GM19463 (cell line): ENCODE measurements at regions not wholly inside any gene's neighbourhood (a gene's known extent, or its start where the extent isn't known, plus 50 kb on each side); places are given as distances from the start of the nearest gene placed in this dataset.

Source experiments
- ATAC-seq: cut with Tn5 transposase; IDR thresholded peaks from one replicate; pipeline ENCODE4 v1.9.1; 2021; ENCODE audit warnings: mild to moderate bottlenecking, moderate library complexity; ENCODE audit not compliant: unreplicated experiment

DNA sequence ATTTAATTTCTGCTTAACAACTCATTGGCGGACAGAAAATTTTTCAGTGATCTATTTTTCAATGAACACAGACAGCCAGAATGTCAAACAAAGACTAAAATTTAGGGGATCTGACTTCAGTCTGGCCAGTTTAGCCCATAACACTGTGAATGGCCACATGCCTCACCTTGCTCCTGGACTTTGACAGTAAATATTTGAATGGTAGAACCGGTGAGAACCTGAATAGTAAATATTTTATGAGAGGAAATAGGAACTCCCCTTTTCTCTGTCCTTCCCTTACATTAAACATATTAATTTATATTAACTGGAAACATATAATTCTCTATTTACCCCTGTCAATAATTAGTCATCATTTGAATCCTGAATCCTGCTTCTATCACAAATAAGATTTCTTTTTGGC lies 942.1 kb downstream of the KCNJ2 start:
- ATAC-seq = no peak

DNA sequence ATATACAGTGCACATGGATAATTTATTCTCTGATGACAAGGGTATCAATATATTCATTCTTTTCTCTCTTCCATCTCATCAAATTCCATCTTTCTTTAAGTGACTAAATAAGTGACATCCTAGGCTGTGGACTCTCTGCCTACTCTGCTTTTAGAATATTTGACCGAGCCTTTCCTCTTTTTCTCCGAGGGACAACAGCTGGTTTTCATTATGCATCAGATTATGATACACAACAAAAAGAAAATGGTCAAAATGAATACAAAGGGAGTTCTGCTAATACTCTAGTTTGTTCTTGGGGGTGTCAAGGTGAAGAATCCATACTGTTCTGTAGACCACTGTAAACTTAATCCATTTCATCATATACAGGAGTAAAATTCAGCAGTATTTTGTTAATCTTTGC lies 942.6 kb downstream of the KCNJ2 start:
- no peak for ATAC-seq

DNA sequence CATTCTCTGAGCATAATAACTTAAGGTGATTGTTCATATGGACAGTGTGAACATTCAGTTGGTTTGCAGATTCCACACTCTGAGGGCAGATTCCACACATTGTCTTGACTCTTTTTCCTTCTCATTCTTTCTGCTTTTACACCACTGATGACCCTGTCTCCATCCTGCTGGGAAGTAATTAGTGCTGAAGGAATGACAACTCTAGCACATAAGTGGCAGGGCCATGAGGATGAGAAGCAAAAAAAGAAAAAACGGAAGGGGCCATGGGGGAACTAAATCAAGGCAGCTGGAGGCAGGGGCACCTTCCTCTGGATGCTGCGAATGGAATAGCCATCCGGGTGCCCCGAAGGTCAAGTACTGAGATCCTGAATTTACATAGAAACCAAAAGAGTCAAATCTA lies 944.0 kb downstream of the KCNJ2 start:
- ATAC-seq = no peak

DNA sequence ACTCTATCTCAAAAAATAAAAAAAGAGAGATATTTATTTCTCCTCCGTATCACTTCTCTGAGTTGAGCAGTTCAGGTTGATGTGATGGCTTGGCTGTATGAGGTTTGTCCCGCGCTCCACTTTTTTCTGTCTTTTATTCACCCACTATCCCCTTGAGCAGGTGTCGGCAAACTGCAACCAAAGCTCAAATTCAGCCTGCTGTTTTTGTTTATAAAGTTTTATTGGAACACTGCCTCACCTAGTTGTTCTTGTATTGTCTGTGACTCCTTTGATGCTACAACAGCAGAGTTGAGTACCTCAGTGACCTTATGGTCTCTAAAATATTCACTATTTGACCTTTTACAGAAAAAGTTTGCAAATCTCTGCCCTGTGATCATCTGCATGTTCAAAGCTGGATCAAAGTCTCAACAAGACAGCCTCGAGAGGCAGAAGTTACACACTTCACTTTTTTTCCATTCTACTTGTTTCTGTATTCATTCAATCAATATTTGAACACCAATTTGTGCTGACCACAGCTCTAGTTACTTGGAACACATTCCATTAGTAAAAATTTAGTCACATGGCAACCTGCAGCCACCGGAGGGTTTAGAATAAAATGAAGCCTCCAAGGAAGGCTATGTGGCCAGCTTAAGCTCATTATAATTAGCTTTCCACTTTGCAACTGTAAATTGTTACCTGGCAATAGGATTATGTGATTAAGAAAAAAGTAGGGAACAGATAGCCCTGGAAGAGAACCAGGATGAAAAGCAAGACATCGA lies 945.8 kb downstream of the KCNJ2 start:
- ATAC-seq = no peak

DNA sequence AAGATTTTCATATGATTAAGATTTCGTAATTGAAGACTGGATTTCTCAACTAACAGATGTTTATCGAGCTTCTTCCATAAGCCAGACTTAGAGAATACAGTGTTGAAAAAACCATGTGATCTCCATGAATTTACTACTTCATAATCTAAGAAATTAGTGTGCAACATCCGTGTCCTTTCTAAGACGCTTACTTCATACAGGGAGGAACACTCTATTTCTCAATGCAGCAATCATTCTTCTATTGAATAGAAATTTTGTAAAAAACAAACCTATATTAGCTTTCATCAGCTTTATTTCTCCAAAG lies 946.3 kb downstream of the KCNJ2 start:
- ATAC-seq = no peak

DNA sequence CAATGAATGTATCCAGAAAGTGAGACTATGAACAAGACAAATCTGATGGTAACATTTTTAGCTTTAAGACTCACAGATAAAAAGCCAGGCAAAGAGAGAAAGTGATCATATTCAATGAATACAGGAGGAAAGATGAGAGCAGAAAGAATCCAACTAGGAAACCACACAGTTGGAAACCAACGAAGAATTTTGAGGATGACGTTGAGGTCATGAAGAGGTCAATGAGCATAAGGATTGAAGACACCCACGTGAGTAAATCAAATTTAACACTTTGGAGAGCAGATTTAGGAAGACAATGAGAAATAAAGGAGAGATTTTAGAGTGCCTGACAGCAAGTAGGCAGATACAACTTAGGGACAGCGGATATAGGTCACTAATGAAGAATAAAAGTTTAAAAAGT lies 948.1 kb downstream of the KCNJ2 start:
- no peak for ATAC-seq

DNA sequence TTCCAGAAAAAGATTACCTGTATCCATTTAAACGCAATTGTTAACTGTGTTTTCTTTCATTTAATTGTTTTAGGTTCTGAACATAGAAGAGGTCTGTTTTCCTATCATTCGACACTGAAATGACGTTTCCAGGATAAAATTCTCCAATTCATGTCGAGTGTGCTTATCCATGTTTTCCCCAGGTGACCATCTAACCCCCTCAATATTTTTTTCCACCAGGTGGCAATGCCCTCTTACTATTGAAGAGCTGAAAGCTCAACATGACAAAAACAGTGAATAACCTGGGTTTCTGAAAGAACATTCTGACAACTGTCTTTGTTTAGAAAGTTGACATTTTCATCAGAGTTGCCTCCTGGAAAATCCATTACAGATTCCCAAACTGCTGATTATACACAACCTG lies 948.7 kb downstream of the KCNJ2 start:
- ATAC-seq = no peak

DNA sequence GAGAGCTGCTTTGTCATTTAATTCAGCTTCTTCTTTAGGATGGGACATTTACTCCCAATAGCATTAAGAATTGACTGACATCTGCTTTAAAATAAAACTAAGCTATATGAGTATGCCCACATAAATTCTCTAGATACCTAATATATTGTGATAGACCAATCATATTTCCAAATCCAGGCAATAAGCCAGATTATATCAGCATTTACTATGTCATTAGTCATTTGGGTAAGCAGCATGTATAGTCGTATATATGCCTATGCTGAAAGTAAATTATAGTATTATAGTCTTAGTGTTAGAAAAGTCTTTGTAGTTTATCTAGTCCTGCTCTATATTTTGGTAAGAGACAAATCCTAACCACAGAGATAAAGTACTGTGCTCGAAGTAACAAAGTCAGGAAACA lies 958.1 kb downstream of the KCNJ2 start:
- no peak for ATAC-seq

DNA sequence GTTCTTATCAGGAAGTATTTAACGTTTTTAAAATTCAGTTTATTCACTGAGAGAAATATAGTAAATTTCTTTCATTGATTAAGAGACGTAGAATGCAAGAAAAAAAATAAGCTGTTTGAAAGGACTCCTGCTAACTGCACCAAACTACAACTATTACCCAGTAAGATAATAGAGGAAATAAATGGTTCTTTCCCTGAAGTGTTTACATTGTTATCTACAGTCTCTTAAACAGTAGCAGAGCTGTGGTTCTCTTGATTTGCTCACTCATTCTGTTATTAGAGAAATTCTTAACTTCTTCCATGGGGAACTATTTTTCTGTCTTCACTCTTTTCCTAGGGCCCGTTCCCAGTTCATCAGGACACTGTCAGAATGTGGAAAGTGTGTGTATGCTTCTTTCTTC lies 973.0 kb downstream of the KCNJ2 start:
- ATAC-seq = no peak

DNA sequence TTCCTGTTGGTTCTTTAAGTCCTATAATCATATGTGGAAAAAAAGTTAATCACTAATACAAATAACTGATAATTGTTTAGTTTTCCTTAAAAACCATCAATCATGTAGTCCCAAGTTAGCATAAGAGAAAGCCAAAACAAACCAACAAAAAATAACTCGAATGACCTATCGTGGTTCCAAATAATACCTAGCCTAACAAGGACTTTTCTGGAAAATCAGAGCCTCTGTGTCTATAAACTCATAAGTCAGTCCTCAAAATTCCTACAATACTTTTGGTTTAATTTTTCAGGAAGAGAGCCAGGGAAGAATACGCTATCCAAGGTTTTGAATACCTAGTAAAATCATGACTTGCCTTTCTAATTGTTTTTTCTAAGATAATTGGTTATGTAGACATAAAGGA lies 975.3 kb upstream of the SOX9 start:
- ATAC-seq = no peak

DNA sequence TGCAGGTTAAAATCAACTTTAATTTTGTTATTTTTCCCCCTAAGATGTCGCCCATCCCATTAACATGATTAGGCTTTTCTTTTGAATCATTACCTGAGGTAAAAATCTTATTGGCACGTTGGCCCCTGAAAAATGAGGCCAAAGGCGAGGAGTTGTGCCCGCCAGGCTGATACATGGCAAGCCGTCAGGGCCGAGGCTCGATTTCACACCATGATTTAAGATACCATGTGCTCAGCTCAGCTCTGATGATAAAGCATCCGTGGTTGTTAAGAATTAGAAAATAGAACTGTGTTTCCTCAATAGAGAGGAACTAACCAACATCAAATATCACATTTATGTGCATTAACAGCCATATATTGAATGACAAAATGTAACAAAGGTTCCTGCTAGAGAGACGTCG lies 972.9 kb upstream of the SOX9 start:
- ATAC-seq = no peak

DNA sequence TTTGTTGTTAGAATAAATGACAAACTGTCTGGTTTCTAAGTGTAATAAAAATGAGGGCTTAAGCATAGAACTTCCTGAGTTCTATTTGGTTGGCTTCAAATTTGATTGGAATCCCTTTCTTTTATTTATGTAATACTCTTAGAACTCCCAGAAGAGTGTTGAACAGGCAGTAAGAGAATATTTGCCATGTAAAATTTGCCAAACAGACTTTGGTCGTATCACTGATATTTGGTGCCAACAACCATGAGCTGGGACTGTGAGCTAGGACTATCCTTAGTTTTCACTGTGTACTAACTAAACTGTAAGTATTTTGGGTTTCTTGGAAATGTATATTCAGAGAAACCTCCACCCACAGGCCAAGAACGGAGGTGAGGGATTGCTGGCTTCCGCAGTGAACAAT lies 971.2 kb upstream of the SOX9 start:
- no peak for ATAC-seq

DNA sequence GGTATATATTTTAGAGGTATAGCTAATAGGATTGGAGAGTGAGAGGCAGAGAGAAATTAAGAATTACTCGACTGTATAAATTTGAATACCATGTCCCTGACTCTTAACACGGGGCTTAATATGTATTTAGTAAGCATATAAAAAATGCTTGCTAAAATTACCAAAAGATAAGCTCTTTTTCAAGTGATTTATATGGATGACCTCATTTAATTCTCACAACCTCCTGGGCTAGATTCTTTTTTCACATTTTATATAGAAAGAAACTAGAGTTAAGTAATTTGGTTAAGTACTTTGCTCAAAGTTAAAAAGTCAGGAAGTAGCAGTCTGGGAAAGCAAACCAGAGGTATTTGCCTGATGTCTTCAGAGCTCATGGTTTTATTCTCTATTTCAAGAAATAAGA lies 963.5 kb upstream of the SOX9 start:
- no peak for ATAC-seq

DNA sequence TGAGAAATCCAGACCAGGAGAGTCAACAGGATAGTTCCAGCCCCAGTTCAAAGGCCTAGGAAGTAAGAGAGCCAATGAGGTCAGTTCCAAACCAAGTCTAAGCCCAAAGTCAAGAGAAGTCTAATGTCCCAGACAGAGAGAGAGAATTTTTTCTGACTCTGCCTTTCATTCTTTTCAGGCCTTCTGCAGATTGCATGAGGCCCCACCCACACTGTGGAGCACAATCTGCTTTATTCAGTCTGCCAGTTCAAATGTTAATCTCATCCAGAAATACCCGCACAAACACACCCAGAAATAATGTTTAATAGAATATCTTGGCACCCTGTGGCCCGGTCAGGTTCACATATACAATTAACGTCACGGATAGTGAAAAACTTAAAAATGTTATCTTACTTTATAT lies 962.4 kb upstream of the SOX9 start:
- ATAC-seq = no peak

DNA sequence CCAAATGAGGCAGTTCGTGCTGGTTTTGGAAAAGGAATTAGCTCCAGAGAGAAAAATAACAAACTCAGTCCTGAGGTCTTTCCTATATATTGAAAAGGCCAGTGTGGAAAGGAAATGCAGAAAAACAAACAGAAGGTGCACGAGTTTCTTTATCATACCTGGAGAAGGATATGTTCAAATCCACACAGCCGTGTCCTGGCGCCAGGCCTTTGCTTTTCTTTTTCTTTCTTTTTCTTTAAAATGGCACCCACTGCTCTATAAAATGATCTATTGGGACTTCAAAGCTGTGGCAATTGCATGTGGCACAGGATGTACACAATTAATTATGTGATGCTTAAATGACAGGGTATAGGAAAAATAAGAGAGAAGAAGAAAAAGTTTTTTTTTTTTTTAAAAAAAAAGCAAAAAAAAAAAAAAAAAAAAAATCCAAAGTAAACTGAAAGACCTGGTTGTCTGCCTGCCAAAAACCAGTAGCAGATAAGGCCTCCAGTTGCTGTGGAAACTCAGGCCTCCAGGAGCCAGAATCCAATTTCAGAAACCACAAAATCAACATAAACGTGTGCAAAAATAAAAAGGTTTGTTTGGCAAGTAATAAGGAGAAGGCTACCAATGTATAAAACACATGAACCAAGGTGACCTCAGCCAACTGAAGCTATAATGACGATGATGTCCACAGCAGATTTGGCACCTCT lies 957.6 kb upstream of the SOX9 start:
- no peak for ATAC-seq

DNA sequence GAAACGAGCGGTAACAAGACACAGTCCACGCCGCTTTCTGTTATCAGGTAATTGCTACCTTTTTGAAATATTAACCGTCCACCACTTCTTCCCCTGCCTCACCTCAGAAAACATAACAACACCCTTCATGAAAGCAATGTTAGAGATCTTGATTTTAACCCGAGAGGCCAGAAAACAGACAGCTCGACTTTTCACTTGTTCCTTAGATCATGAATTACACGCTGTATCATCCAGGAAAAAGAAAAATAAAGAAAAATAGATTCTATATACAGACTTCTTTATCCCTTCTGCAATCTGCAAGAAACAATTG lies 957.1 kb upstream of the SOX9 start:
- ATAC-seq = no peak

DNA sequence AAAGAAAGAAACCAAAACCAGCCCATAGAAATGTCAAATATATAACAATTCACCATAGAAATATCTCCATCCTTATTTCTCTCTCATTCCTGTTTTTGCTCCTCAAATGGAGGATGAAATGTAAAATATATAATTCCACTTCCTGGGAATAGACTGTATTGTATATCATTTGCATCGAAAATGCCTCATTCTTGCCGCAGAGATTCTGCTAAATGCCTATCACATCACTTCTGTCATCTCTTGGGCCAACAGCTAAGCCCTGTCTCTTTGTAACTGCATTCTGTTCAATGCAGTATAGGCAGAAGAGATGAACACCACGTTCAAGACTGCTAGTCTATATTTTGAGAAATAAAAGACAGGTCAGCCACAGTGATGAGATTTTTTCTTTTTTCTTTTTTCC lies 956.3 kb upstream of the SOX9 start:
- ATAC-seq = no peak

DNA sequence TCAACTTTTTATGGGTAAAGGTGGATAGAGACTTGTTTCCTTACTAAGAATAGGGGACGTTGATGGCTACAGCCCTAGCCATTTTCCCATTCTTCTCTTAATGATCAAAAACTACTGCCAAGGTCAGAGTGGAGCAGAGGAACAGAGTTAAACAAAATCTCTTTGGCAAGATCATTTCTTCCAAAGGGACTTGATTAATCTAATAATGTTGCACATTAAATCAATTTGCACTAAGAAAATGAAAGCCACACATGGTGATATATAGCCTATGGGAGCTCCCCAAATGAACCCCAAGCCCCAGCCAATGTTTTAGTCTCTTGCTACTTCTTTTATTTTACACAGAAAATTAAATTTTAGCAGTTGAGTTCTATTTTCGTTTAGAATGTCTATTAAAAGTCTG lies 954.5 kb upstream of the SOX9 start:
- ATAC-seq = no peak

DNA sequence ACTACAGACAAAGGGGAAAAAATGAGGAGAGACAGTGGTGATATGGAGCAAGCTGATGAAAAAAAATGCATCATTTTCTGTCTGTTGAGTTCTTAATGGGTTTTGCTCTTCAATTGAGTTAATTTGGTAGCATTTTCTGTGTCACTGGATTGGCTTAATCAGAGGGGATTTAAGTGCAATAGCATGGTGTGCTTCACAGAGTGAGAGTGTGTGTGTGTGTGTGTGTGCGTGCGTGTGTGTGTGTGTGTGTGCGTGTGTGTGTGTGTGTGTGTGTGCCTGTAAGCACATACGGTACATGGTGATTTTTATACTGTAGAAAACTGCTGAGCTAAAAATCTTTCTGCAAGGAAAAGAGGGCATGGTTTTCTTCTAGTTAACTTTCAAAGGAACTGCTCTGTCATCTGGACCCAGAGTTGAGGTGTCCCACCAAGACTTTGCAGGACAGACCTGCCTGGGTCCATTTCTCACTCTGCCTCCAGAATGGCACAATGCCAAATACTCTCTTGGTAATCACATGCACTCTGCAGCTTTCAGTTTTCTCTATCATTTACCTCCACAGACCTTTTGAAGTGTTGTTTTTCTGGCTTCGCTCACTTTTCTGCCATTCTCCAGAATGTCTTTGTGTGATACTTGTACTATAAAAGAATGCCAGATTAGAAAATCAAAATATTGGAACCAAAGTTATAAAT lies 952.6 kb upstream of the SOX9 start:
- ATAC-seq = no peak

DNA sequence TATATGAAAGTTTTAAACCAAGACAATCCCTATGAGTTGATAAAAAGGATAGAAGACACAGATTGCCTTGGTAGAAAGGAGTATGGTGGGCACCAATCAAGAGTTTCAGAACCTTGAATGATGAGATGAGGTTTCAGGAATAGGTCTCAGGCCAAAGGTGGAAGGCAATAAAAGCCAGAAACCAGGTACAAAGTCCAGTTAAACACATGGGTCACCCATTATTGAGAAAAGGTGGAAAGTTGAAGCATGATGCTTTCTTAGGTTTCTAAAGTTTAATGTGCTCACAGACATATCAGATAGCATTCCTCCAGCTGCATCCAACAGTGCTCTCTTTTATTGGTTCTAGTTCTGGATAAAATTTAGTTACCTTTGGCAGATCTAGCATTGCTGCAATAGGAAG lies 950.8 kb upstream of the SOX9 start:
- ATAC-seq = no peak

DNA sequence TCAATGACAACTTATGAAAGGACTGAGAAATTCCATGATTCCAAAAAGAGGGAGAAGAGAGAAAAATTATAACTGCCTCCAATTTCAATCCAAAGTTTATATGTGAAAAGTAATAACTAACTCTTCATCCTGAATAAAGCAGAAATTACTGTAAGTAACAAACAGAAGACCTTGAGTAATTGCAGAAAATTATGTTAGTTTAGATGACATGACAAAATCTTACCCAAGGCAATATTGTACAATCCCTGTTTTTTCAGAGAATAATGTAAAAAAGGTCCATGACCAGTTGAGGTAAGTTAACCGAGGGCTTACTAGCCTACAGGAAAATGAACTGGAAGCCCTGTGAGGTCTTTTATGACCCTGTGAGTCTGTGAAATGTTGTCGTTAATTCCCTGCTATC lies 949.5 kb upstream of the SOX9 start:
- ATAC-seq = no peak

DNA sequence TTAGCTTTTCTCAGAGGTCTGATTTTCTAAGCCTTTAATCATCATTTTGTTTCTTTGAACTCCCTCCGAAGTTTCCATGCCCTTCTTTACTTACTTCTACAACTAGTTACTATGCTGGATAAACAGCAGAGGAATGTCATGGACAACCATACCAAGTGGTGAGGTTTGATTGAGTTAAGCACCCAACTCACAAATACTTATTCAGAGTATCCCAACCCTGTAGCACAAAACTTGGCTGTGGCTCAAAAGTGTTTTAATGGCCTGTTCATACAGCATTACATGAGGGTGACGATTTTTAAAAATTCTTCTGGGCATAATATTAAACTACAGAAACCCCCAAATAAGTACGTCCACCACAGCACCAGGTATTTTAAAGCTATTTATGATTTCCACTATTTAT lies 946.8 kb upstream of the SOX9 start:
- ATAC-seq = no peak

DNA sequence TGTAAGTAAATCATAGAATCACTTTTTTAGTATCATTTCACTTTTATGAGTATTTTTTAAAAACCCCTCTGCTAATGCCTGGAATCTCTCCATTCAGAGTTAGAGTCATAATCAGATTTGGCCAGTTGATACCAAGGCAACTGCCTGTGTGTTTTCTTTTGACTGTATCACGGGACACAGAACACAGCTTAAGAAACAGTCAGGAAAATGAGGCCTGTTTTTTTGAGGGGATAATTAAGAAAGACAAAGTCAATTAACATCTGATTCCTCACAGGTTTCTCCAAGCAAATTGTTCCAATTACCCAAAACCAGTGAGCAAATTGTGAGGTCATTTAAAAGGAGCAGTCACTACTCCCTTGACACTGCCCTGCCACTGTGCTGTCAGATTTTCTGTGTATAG lies 944.5 kb upstream of the SOX9 start:
- no peak for ATAC-seq
